Karpas-422 (cell line): ENCODE measurements at regions not wholly inside any gene's neighbourhood (a gene's known extent, or its start where the extent isn't known, plus 50 kb on each side); places are given as distances from the start of the nearest gene placed in this dataset.

ENCODE experiments used
- DNase-seq: peaks from one replicate; pipeline ENCODE4 v3.0.0-alpha.2; 2015
- H2AFZ ChIP-seq: fragments of 200-600 bp; sonication (generic); 2 replicates; pipeline ENCODE4 v1.6.1; 2014; ENCODE audit warnings: antibody characterized with exemption, low read length, mixed read lengths
- H3K27ac ChIP-seq: fragments of 200-600 bp; sonication (generic); 2 replicates; pipeline ENCODE4 v1.5.1; 2014; ENCODE audit warnings: mild to moderate bottlenecking, low read length, moderate library complexity
- H3K27me3 ChIP-seq: fragments of 200-600 bp; sonication (generic); 2 replicates; pipeline ENCODE4 v1.6.1; 2014; ENCODE audit warnings: low read length, mixed read lengths
- H3K36me3 ChIP-seq: fragments of 200-600 bp; sonication (generic); 2 replicates; pipeline ENCODE4 v1.6.1; 2014; ENCODE audit warnings: low read length, mixed read lengths; ENCODE audit not compliant: insufficient read depth
- H3K4me1 ChIP-seq: fragments of 200-600 bp; sonication (generic); 2 replicates; pipeline ENCODE4 v1.6.1; 2014; ENCODE audit warnings: mild to moderate bottlenecking, low read length, mixed read lengths
- H3K4me2 ChIP-seq: fragments of 200-600 bp; sonication (generic); 2 replicates; pipeline ENCODE4 v1.6.1; 2014; ENCODE audit warnings: low read length, low read depth, mild to moderate bottlenecking; ENCODE audit not compliant: poor library complexity, severe bottlenecking
- H3K4me3 ChIP-seq: fragments of 200-600 bp; sonication (generic); 2 replicates; pipeline ENCODE4 v1.5.1; 2014; ENCODE audit warnings: mild to moderate bottlenecking, antibody characterized with exemption, low read length, mixed read lengths
- H3K79me2 ChIP-seq: fragments of 200-600 bp; sonication (generic); 2 replicates; pipeline ENCODE4 v1.6.1; 2014; ENCODE audit warnings: mild to moderate bottlenecking, low read length, mixed read lengths
- H3K9ac ChIP-seq: fragments of 200-600 bp; sonication (generic); 2 replicates; pipeline ENCODE4 v1.6.0; 2014; ENCODE audit warnings: low read length
- H3K9me2 ChIP-seq: fragments of 200-600 bp; sonication (generic), shearing (Covaris generic); replicated peaks from 2 replicates; pipeline ENCODE4 v1.6.0; 2014; ENCODE audit warnings: mild to moderate bottlenecking, low read length, moderate library complexity; ENCODE audit not compliant: insufficient read depth
- H3K9me3 ChIP-seq: fragments of 300-700, 200-600 bp; sonication (generic); 2 replicates; pipeline ENCODE4 v1.6.1; 2014; ENCODE audit warnings: low read length, mixed read lengths
- H4K20me1 ChIP-seq: fragments of 200-600 bp; sonication (generic); 2 replicates; pipeline ENCODE4 v1.6.1; 2014; ENCODE audit warnings: mild to moderate bottlenecking, antibody characterized with exemption, low read length, low read depth; ENCODE audit not compliant: insufficient read depth

GRCh38 chr2:190809139-190809764 lies 71.4 kb upstream of the GLS start:
- Histone ChIP-seq H3K27me3 (no peaks in the 10 kb centered on the region), H3K4me1 (no peaks in the 10 kb centered on the region), H3K9me2 (no peaks in the 10 kb centered on the region)

GRCh38 chr2:190809876-190810525 lies 70.6 kb upstream of the GLS start:
- H3K4me2 ChIP-seq, result no peak overlapping the region
- H3K4me3 ChIP-seq, result no peak overlapping the region
- H3K27ac ChIP-seq, result no peak overlapping the region
- H3K9me2 ChIP-seq, result no peaks in the 10 kb centered on the region
- no peaks in the 10 kb centered on the region for H3K9me3 ChIP-seq
- H3K9ac ChIP-seq, result no peak overlapping the region
- H3K36me3 ChIP-seq, result no peaks in the 10 kb centered on the region
- H4K20me1 ChIP-seq, result no peaks in the 10 kb centered on the region
- no peaks in the 10 kb centered on the region for H3K79me2 ChIP-seq
- H2AFZ ChIP-seq, result no peak overlapping the region
- no peak for DNase-seq
- no peaks in the 10 kb centered on the region for H3K4me1 ChIP-seq
- H3K27me3 ChIP-seq, result no peaks in the 10 kb centered on the region

More at GRCh38 chr2:190809139-190809764, 71.4 kb upstream of the GLS start:
- Histone ChIP-seq H3K36me3 (no peaks in the 10 kb centered on the region), H3K79me2 (no peaks in the 10 kb centered on the region), H3K9me3 (no peaks in the 10 kb centered on the region), H3K27ac (no peak overlapping the region), H2AFZ (no peak overlapping the region), H3K4me2 (no peak overlapping the region), H3K9ac (no peak overlapping the region), H4K20me1 (no peaks in the 10 kb centered on the region), H3K4me3 (no peak overlapping the region)
- no peak for DNase-seq

GRCh38 chr2:190810981-190811587 lies 69.5 kb upstream of the GLS start:
- Histone ChIP-seq H4K20me1 (no peaks in the 10 kb centered on the region), H3K79me2 (no peaks in the 10 kb centered on the region), H3K27ac (no peak overlapping the region), H3K9me3 (no peaks in the 10 kb centered on the region), H3K4me3 (no peak overlapping the region), H3K4me2 (no peak overlapping the region), H3K4me1 (no peaks in the 10 kb centered on the region), H3K36me3 (no peaks in the 10 kb centered on the region), H3K27me3 (no peaks in the 10 kb centered on the region), H2AFZ (no peak overlapping the region), H3K9me2 (no peaks in the 10 kb centered on the region), H3K9ac (no peak overlapping the region)
- no peak for DNase-seq

GRCh38 chr2:190811811-190812210 lies 68.8 kb upstream of the GLS start:
- Histone ChIP-seq H2AFZ (no peak overlapping the region), H3K79me2 (no peaks in the 10 kb centered on the region), H3K27me3 (no peaks in the 10 kb centered on the region), H3K4me2 (no peak overlapping the region), H3K4me3 (no peak overlapping the region), H4K20me1 (no peaks in the 10 kb centered on the region), H3K9ac (no peak overlapping the region), H3K27ac (no peak overlapping the region), H3K36me3 (no peaks in the 10 kb centered on the region), H3K9me2 (no peaks in the 10 kb centered on the region), H3K9me3 (no peaks in the 10 kb centered on the region), H3K4me1 (no peaks in the 10 kb centered on the region)
- DNase-seq, result no peak

GRCh38 chr2:190812506-190813294 lies 67.9 kb upstream of the GLS start:
- H4K20me1 ChIP-seq, result no peaks in the 10 kb centered on the region
- no peaks in the 10 kb centered on the region for H3K79me2 ChIP-seq
- H3K27ac ChIP-seq, result no peak overlapping the region
- no peaks in the 10 kb centered on the region for H3K9me2 ChIP-seq
- no peak overlapping the region for H3K9ac ChIP-seq
- H3K9me3 ChIP-seq, result no peaks in the 10 kb centered on the region; the same call in 1 of the 2 replicates
- H3K36me3 ChIP-seq, result no peaks in the 10 kb centered on the region
- H3K4me2 ChIP-seq, result no peak overlapping the region
- no peak overlapping the region for H3K4me3 ChIP-seq
- no peaks in the 10 kb centered on the region for H3K27me3 ChIP-seq
- no peak for DNase-seq
- H3K4me1 ChIP-seq, result no peaks in the 10 kb centered on the region
- H2AFZ ChIP-seq, result no peak overlapping the region

GRCh38 chr2:190815226-190815625 lies 65.4 kb upstream of the GLS start:
- no peaks in the 10 kb centered on the region; the same call in 1 of the 2 replicates for H3K9me3 ChIP-seq
- H3K27me3 ChIP-seq, result no peaks in the 10 kb centered on the region
- H3K4me1 ChIP-seq, result no peaks in the 10 kb centered on the region
- H4K20me1 ChIP-seq, result no peaks in the 10 kb centered on the region
- H3K9ac ChIP-seq, result no peak overlapping the region
- no peaks in the 10 kb centered on the region for H3K9me2 ChIP-seq
- no peaks in the 10 kb centered on the region for H3K36me3 ChIP-seq
- no peak overlapping the region for H3K27ac ChIP-seq
- no peak overlapping the region for H2AFZ ChIP-seq
- no peak for DNase-seq
- H3K4me2 ChIP-seq, result no peak overlapping the region
- H3K79me2 ChIP-seq, result no peaks in the 10 kb centered on the region
- no peak overlapping the region for H3K4me3 ChIP-seq

GRCh38 chr2:190817082-190817481 lies 63.5 kb upstream of the GLS start:
- Histone ChIP-seq H3K4me3 (no peak overlapping the region), H3K9ac (no peak overlapping the region), H3K27me3 (no peaks in the 10 kb centered on the region)

GRCh38 chr2:190819840-190820301 lies 60.8 kb upstream of the GLS start:
- H3K36me3 ChIP-seq, result no peaks in the 10 kb centered on the region
- no peak overlapping the region for H3K4me2 ChIP-seq
- H3K27me3 ChIP-seq, result no peaks in the 10 kb centered on the region
- H4K20me1 ChIP-seq, result no peaks in the 10 kb centered on the region
- no peaks in the 10 kb centered on the region; the same call in 1 of the 2 replicates for H3K9me3 ChIP-seq
- H3K4me3 ChIP-seq, result no peak overlapping the region
- no peak for DNase-seq
- H3K9me2 ChIP-seq, result no peaks in the 10 kb centered on the region
- no peak overlapping the region for H3K9ac ChIP-seq
- H3K4me1 ChIP-seq, result no peaks in the 10 kb centered on the region
- no peak overlapping the region for H2AFZ ChIP-seq
- H3K27ac ChIP-seq, result no peak overlapping the region
- H3K79me2 ChIP-seq, result no peaks in the 10 kb centered on the region

More at GRCh38 chr2:190817082-190817481, 63.5 kb upstream of the GLS start:
- Histone ChIP-seq H4K20me1 (no peaks in the 10 kb centered on the region), H3K4me2 (no peak overlapping the region), H2AFZ (no peak overlapping the region), H3K79me2 (no peaks in the 10 kb centered on the region), H3K27ac (no peak overlapping the region), H3K36me3 (no peaks in the 10 kb centered on the region), H3K9me2 (no peaks in the 10 kb centered on the region), H3K9me3 (no peaks in the 10 kb centered on the region; the same call in 1 of the 2 replicates), H3K4me1 (no peaks in the 10 kb centered on the region)
- DNase-seq, result no peak
